ENCODE measurements at regions not wholly inside any gene's neighbourhood (a gene's known extent, or its start where the extent isn't known, plus 50 kb on each side); places are given as distances from the start of the nearest gene placed in this dataset.

- Histone ChIP-seq H3K9me3 (no peaks in the 10 kb centered on the region), H3K36me3 (no peaks in the 10 kb centered on the region), H3K4me3 (no peak overlapping the region), H3K27ac (peak overlapping the region in 2 of 10 donors; percentile 19 to 37), H3K4me1 (peaks cover 0 to 23% (median 0%) of the 10 kb centered on the region in 9 donors), H3K27me3 (peaks cover 0 to 7% (median 0%) of the 10 kb centered on the region in 7 donors)
- 53 to 58% methylated on average over 4 of the region's 4 CpGs for WGBS, 2 donors
- intact Hi-C loops (cut with DNase I) = no loop called here
- ATAC-seq (peak in 1 of 8 donors; percentile 27), DNase-seq (no peak)
- TF ChIP-seq CTCF (IDR thresholded peaks at IDR 0.05) = no peak
Measured at GRCh38 chr2:226376516-226377180, 423.0 kb downstream of the IRS1 start.

- intact Hi-C loops (cut with DNase I) = no loop called here
Measured at GRCh38 chr2:226366920-226367319, 432.7 kb downstream of the IRS1 start.

GRCh38 chr2:226364217-226364616, 435.4 kb downstream of the IRS1 start:
- H3K4me1 ChIP-seq = no peaks in the 10 kb centered on the region
- no peak for TF ChIP-seq CTCF (IDR thresholded peaks at IDR 0.05)
- no peaks in the 10 kb centered on the region for H3K36me3 ChIP-seq
- H3K27ac ChIP-seq = no peak overlapping the region
- no peak overlapping the region for H3K4me3 ChIP-seq
- no peak for ATAC-seq
- H3K27me3 ChIP-seq = no peaks in the 10 kb centered on the region
- DNase-seq = no peak
- peaks cover 0 to 6% (median 0%) of the 10 kb centered on the region in 11 donors for H3K9me3 ChIP-seq
- intact Hi-C loops (cut with DNase I) = no loop called here

More at GRCh38 chr2:226366920-226367319, 432.7 kb downstream of the IRS1 start:
- no peak overlapping the region for H3K4me3 ChIP-seq
- peaks cover 0 to under 1% (median 0%) of the 10 kb centered on the region in 11 donors for H3K9me3 ChIP-seq
- DNase-seq = no peak
- H3K27me3 ChIP-seq = no peaks in the 10 kb centered on the region
- H3K4me1 ChIP-seq = no peaks in the 10 kb centered on the region
- ATAC-seq = no peak
- H3K36me3 ChIP-seq = no peaks in the 10 kb centered on the region
- TF ChIP-seq CTCF (IDR thresholded peaks at IDR 0.05) = no peak
- WGBS, 2 donors = 83 to 87% methylated on average over 7 of the region's 7 CpGs
- H3K27ac ChIP-seq = no peak overlapping the region

GRCh38 chr2:226362980-226363379, 436.6 kb downstream of the IRS1 start:
- 87 to 93% methylated on average over 2 of the region's 2 CpGs for WGBS, 2 donors
- intact Hi-C loops (cut with DNase I) = no loop called here
- peaks cover 0 to 4% (median 0%) of the 10 kb centered on the region in 7 donors for H3K27me3 ChIP-seq
- DNase-seq (no peak), ATAC-seq (no peak)
- no peaks in the 10 kb centered on the region for H3K4me1 ChIP-seq
- no peaks in the 10 kb centered on the region for H3K36me3 ChIP-seq
- H3K27ac ChIP-seq = no peak overlapping the region
- peaks cover 0 to 6% (median 0%) of the 10 kb centered on the region in 11 donors for H3K9me3 ChIP-seq
- no peak for TF ChIP-seq CTCF (IDR thresholded peaks at IDR 0.05)
- no peak overlapping the region for H3K4me3 ChIP-seq
